Mesothelial cell of epicardium (in vitro differentiated cells): ENCODE measurements at regions not wholly inside any gene's neighbourhood (a gene's known extent, or its start where the extent isn't known, plus 50 kb on each side); places are given as distances from the start of the nearest gene placed in this dataset.

Experiments
- DNase-seq, 2 experiments: peaks; one replicate each; pipeline ENCODE4 v3.0.0; 2021; ENCODE audit warnings: low spot score in 2 of 2; ENCODE audit not compliant: unreplicated experiment in 2 of 2
- H3K27ac Mint-ChIP-seq: 2 replicates; pipeline ENCODE4 v1.8.0; 2021; ENCODE audit warnings: mixed read lengths
- H3K27me3 Mint-ChIP-seq: 2 replicates; pipeline ENCODE4 v1.8.0; 2021; ENCODE audit warnings: low read depth, mixed read lengths
- H3K36me3 Mint-ChIP-seq: 2 replicates; pipeline ENCODE4 v1.8.0; 2021; ENCODE audit warnings: mixed read lengths
- H3K4me1 Mint-ChIP-seq: 2 replicates; pipeline ENCODE4 v1.8.0; 2021; ENCODE audit warnings: mixed read lengths
- H3K4me3 Mint-ChIP-seq: 2 replicates; pipeline ENCODE4 v1.8.0; 2021; ENCODE audit warnings: mild to moderate bottlenecking, moderate library complexity, mixed read lengths
- H3K9me3 Mint-ChIP-seq: 2 replicates; pipeline ENCODE4 v1.8.0; 2021; ENCODE audit warnings: mixed read lengths
- CTCF ChIP-seq: fragments of 200-600 bp; sonication (generic); IDR thresholded peaks from one replicate; pipeline ENCODE4 v1.5.0; 2021; ENCODE audit warnings: antibody characterized with exemption; ENCODE audit not compliant: unreplicated experiment

- no peak for DNase-seq
- no peaks in the 10 kb centered on the region for H3K27me3 Mint-ChIP-seq
- H3K4me3 Mint-ChIP-seq = no peak overlapping the region
- peaks cover 10% of the 10 kb centered on the region for H3K9me3 Mint-ChIP-seq
- no peak overlapping the region for H3K27ac Mint-ChIP-seq
- TF ChIP-seq CTCF = no peak
- no peaks in the 10 kb centered on the region for H3K4me1 Mint-ChIP-seq
- H3K36me3 Mint-ChIP-seq = no peaks in the 10 kb centered on the region
Measured at GRCh38 chr14:34299360-34299759, 162.7 kb downstream of the SPTSSA start.

- Mint-ChIP-seq H3K9me3 (peaks cover 10% of the 10 kb centered on the region), H3K4me3 (no peak overlapping the region), H3K36me3 (no peaks in the 10 kb centered on the region), H3K27me3 (peaks cover 4% of the 10 kb centered on the region), H3K4me1 (no peaks in the 10 kb centered on the region), H3K27ac (no peak overlapping the region)
- no peak for TF ChIP-seq CTCF
- no peak for DNase-seq
Measured at GRCh38 chr14:34297786-34298520, 164.1 kb downstream of the SPTSSA start.

GRCh38 chr14:34283590-34283989, 178.4 kb downstream of the SPTSSA start:
- Mint-ChIP-seq H3K27ac (no peak overlapping the region), H3K4me3 (no peak overlapping the region), H3K4me1 (no peaks in the 10 kb centered on the region), H3K36me3 (no peaks in the 10 kb centered on the region), H3K9me3 (peaks cover 40% of the 10 kb centered on the region), H3K27me3 (no peaks in the 10 kb centered on the region)
- no peak for TF ChIP-seq CTCF
- DNase-seq = no peak

GRCh38 chr14:34277191-34277590, 184.8 kb downstream of the SPTSSA start:
- Mint-ChIP-seq H3K36me3 (no peaks in the 10 kb centered on the region), H3K27me3 (no peaks in the 10 kb centered on the region), H3K27ac (no peak overlapping the region), H3K4me1 (peaks cover 15% of the 10 kb centered on the region), H3K4me3 (no peak overlapping the region), H3K9me3 (peaks cover 22% of the 10 kb centered on the region)
- TF ChIP-seq CTCF = no peak
- no peak for DNase-seq

- TF ChIP-seq CTCF = no peak
- H3K27ac Mint-ChIP-seq = no peak overlapping the region
- H3K9me3 Mint-ChIP-seq = peaks cover 12% of the 10 kb centered on the region
- no peak for DNase-seq
- peaks cover 15% of the 10 kb centered on the region for H3K4me1 Mint-ChIP-seq
- H3K27me3 Mint-ChIP-seq = no peaks in the 10 kb centered on the region
- no peaks in the 10 kb centered on the region for H3K36me3 Mint-ChIP-seq
- H3K4me3 Mint-ChIP-seq = no peak overlapping the region
Measured at GRCh38 chr14:34275530-34275929, 186.5 kb downstream of the SPTSSA start.
